A204.1 (cell line): ENCODE measurements at regions not wholly inside any gene's neighbourhood (a gene's known extent, or its start where the extent isn't known, plus 50 kb on each side); places are given as distances from the start of the nearest gene placed in this dataset.
A peak's percentile ranks its signal among the peaks of the same experiment; 100 is the strongest.
"Not testable (repeated sequence)": the region's sequence is repeated elsewhere in the genome, so short reads cannot be mapped to it uniquely, and the experiment has no call there.

Experiments
- FAIRE-seq: peaks from 2 replicates; lab custom pipeline; 2012; peaks lifted over from hg19 to GRCh38; lab: Jason Lieb, UNC

- no peak for FAIRE-seq
These were observed 264.8 kb upstream of the KIF2A start for GRCh38 chr5:62041156-62041756.

- FAIRE-seq = no peak
These were observed 264.0 kb upstream of the KIF2A start for GRCh38 chr5:62042007-62042406.

GRCh38 chr5:62043289-62044280 lies 262.4 kb upstream of the KIF2A start:
- FAIRE-seq = no peak

GRCh38 chr5:62044989-62045388 lies 261.0 kb upstream of the KIF2A start:
- no peak for FAIRE-seq

- no peak for FAIRE-seq
These were observed 259.8 kb upstream of the KIF2A start for GRCh38 chr5:62046191-62046590.

GRCh38 chr5:62051747-62052146 lies 254.3 kb upstream of the KIF2A start:
- no peak for FAIRE-seq

- FAIRE-seq = no peak
These were observed 246.0 kb upstream of the KIF2A start for GRCh38 chr5:62059960-62060359.

- FAIRE-seq = no peak
These were observed 241.0 kb upstream of the KIF2A start for GRCh38 chr5:62065050-62065449.

- FAIRE-seq = no peak
These were observed 239.2 kb upstream of the KIF2A start for GRCh38 chr5:62066761-62067277.

- no peak for FAIRE-seq
These were observed 237.5 kb upstream of the KIF2A start for GRCh38 chr5:62068554-62068953.

- FAIRE-seq = no peak
These were observed 228.6 kb upstream of the KIF2A start for GRCh38 chr5:62077387-62077786.

GRCh38 chr5:62077823-62078550 lies 228.0 kb upstream of the KIF2A start:
- no peak for FAIRE-seq

- no peak for FAIRE-seq
These were observed 223.6 kb upstream of the KIF2A start for GRCh38 chr5:62082370-62082801.

- FAIRE-seq = no peak
These were observed 222.8 kb upstream of the KIF2A start for GRCh38 chr5:62083247-62083646.

GRCh38 chr5:62083661-62084060 lies 222.3 kb upstream of the KIF2A start:
- FAIRE-seq = no peak

- FAIRE-seq = no peak
These were observed 221.6 kb upstream of the KIF2A start for GRCh38 chr5:62084391-62084790.

- FAIRE-seq = peak; percentile 77
These were observed 215.1 kb upstream of the KIF2A start for GRCh38 chr5:62090953-62091352.

- FAIRE-seq = peak; percentile 11
These were observed 212.6 kb upstream of the KIF2A start for GRCh38 chr5:62093411-62093810.

- no peak for FAIRE-seq
These were observed 212.0 kb upstream of the KIF2A start for GRCh38 chr5:62093976-62094375.

GRCh38 chr5:62097361-62097760 lies 208.6 kb upstream of the KIF2A start:
- FAIRE-seq = no peak

- FAIRE-seq = no peak
These were observed 205.8 kb upstream of the KIF2A start for GRCh38 chr5:62100201-62100600.

- not testable (repeated sequence) for FAIRE-seq
These were observed 202.1 kb upstream of the KIF2A start for GRCh38 chr5:62103863-62104262.

GRCh38 chr5:62111428-62111827 lies 194.6 kb upstream of the KIF2A start:
- no peak for FAIRE-seq
